GM19452 (cell line): ENCODE measurements at regions not wholly inside any gene's neighbourhood (a gene's known extent, or its start where the extent isn't known, plus 50 kb on each side); places are given as distances from the start of the nearest gene placed in this dataset.

Experiments
- ATAC-seq: cut with Tn5 transposase; IDR thresholded peaks from one replicate; pipeline ENCODE4 v1.9.1; 2021; ENCODE audit not compliant: unreplicated experiment

DNA sequence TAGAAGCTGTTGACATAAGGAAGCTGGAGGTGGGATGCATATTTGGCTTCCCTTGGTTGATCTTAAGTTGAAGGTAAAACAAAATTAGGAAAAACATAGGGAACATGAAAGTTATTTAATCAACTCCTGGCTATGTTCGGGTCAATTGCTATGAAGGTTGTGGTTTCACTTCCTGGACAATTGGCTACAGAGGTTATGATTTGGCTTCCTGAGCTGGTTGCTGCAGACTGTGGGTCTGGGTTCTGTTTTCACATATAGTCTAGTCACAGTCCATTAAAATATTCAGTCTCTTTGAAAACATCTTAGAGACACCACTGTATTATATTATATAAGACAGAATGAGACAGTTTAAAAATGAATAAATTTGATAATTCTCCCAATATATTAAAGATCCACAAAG, 895.2 kb upstream of the USP15 start:
- no peak for ATAC-seq

DNA sequence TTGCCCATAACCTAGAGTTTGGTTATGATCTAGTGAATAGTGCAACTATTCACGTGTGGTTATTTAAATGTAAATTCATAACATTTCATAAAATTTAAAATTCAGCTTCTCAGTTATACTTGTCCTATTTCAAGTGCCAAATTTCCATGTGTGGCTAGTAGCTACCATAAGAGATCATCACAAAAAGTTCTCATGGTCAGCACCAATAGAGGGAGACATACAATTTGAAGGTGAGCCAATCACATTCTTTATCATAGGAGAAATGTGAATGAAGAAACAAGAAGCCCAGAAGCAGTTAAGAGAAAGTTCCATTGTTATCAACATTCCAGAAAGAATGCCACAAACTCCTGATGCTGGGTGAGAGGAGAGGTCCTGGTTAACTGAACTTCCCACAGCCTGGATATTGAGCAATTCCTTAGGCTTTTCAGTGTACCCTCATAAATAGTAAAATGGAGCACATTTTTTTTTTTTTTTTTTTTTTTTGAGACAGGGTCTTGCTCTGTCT, 892.9 kb upstream of the USP15 start:
- no peak for ATAC-seq

GRCh38 chr12:61369241-61369910, 890.8 kb upstream of the USP15 start:
- no peak for ATAC-seq

- ATAC-seq = no peak
These were observed 875.7 kb upstream of the USP15 start for GRCh38 chr12:61384511-61384910.

GRCh38 chr12:61385771-61386170, 874.4 kb upstream of the USP15 start:
- ATAC-seq = no peak

DNA sequence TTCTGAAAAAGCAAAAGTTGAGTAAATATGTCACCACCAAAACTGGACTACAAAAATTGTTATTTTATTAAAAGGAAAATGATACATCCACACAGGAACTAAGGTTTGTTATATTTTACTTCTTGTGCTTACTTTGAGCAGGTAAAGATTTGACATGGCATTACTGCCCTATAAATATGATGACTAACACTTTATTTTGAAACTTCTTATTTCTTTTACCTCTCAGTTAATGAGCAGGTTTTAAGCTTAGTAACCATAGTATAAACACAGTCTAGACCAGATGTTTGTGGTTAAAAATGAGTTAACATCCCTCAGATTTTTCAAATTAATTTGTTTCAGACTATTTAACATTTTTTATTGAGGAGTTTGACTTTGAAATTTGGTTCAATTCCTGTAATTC, 862.5 kb upstream of the USP15 start:
- ATAC-seq = no peak

DNA sequence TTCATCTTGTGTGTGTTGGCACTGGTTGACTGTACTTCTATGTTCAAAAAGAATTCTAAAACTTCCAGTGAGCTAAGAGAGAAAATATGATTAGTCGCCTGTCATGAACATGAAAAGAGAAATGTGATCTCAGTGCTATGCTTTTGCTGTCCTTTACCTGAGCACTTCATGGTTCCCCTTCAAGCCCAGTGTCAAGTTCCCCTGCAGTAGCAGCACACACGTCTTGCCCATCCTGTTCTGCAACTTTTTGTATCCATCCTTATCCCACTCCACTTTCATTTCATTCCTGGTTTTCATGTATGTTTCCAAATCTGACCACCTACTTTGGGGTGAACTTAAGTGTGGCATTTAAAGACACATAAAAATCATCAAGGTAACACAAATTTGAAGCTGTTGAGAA, 848.0 kb upstream of the USP15 start:
- ATAC-seq = no peak

- no peak for ATAC-seq
These were observed 845.7 kb upstream of the USP15 start for GRCh38 chr12:61414470-61414869.

- ATAC-seq = no peak
These were observed 837.4 kb upstream of the USP15 start for GRCh38 chr12:61422786-61423185.

- ATAC-seq = no peak
These were observed 808.1 kb upstream of the USP15 start for GRCh38 chr12:61452076-61452475.

GRCh38 chr12:61487728-61488127, 772.5 kb upstream of the USP15 start:
- ATAC-seq = no peak

DNA sequence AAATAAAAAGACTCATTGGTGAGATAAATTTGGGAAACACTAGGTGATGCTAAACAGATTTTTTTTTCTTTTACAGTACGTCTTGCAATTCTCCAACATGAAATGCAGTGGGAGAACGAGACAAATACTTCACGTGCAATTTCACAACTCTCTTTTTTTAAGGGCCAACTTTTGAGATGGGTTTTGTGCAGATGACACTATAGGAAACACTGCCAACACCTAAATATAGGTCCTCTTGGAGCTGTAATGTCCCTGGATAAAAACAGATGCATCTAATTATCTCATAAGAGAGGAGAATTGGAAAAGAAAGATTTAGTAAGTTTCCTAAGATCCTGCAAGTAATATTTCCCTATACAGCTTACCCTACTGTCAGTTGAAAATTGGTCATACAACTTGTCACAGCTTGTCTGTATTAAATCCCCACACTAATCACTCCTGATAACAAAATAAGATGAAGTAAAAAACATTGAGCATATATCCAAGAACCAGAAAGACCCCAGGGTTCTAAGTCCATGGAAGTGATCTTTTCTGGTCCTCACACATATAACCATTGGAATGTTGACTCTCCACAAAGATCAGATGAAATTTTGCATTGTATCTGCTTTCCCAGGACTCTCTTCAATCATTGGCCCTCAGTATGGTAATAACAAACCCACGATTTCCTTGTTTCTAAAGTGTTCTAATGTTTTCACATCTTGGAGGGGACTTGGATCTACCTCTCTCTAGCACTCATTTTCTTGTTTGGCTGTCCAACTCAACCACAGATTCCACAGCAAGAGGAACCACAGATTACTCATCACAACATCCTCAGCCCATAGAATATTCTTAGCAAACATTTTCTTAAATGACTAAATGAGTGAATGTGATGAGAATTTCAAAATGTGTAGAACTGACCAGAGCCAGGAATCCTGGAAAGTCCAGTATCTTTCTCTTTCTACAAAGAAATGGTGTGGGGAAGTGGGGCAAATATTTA, 769.4 kb upstream of the USP15 start:
- no peak for ATAC-seq

DNA sequence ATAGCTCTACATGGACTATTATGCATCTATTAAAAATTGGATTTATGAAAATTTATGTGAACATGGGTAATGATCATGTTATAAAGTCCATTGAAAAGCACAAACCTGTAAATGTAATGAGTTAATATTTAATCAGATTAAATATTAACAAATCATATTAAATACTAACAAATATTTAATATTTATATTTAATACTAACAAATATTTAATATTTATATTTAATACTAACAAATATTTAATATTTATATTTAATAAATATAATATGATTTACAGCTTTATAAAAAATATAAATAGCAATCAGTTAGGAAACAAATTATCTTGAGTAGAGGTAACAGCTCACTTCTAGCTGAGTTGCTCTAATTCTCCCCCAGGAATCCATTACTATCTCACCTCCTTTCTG, 758.0 kb upstream of the USP15 start:
- no peak for ATAC-seq

GRCh38 chr12:61504396-61505080, 755.7 kb upstream of the USP15 start:
- ATAC-seq = no peak

DNA sequence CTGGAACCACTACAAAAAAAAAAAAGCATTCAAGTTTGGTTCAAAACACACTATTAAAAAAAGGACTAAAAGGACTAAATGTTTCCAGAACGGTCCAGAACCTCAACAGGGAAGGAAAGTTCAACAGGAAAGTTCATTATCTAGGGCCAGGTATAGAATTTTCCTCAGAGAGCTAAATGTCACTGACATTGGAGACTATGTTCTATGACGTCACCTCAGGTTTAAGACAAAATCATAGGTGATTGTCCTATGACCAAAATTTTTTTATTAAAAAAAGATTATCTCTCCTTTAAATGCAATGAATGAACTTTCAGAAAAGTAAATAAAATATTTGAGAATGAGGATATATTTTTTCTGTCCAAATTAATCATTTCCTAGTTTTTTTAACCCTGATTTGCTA, 746.7 kb upstream of the USP15 start:
- no peak for ATAC-seq

DNA sequence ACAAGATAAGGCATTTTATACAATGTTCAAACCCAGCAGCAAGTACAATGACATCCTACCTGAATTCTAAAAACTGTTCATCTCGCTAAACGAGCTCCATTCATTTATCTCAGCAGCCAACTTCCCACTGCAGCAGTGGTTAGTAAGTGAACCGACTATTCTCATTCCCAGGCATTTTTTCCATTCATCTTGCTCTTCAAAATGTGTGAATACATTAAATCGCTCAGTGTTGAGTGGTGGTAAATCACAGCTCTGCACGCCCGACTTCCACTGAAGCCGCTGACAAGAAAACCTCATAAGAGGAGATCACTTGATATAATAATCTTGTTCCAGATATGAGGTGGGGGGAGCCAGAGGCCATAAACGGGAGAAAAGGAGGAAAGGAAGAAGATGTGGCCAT, 746.2 kb upstream of the USP15 start:
- no peak for ATAC-seq

- ATAC-seq = no peak
These were observed 738.9 kb upstream of the USP15 start for GRCh38 chr12:61521258-61521657.

DNA sequence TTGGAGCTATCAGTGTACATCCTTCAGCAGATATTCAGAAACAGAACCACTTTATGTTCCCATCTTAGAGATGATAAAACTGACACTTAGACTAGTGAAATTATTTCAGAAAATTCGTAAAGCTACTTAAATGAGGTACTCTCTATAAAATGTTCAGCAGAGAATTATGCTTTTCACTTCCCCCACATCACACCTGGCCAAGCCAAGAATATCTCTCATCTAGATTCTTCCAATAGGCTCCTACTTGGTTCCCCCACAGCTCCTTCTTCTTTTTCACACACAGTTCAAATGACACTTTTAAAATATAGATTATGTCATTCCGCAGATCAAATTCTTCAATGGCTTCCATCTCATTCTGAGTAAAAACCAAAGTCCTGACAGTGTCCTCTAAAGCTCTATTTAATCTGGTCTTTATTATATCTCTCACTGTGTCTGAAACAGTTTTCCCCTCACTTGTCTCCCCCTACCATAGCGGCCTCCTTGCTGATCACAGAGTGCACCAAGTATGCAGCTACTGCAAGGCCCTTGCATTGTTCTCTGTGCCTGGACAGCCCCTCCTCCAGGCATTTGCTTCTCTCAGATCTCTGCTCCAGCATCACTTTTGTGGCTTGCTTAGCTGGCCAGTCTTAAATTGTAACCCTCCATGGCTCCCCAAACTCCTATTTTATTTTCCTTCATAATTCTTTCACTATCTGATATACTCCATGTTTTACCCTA, 736.8 kb upstream of the USP15 start:
- ATAC-seq = no peak

GRCh38 chr12:61524851-61525250, 735.4 kb upstream of the USP15 start:
- ATAC-seq = no peak

- no peak for ATAC-seq
These were observed 734.9 kb upstream of the USP15 start for GRCh38 chr12:61525331-61525730.

DNA sequence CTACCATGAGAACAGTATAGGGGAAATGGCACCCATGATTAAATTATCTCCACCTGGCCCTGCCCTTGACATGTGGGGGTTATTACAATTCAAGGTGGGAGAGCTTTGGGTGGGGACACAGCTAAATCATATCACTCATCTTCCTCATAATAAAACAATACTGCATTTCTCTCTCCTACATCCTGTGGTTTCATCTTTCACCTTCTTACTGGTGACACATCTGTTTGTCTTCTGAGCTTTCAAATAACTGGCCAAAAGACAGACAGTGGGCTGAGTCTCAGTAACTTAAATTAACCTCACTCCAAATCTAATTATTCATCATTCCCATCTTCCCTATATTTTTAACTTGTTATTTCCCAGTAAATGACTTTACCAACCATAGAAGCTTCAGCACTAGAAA, 729.7 kb upstream of the USP15 start:
- ATAC-seq = no peak
